Right atrium auricular region (tissue), 2 donors: ENCODE measurements at regions not wholly inside any gene's neighbourhood (a gene's known extent, or its start where the extent isn't known, plus 50 kb on each side); places are given as distances from the start of the nearest gene placed in this dataset.

Experiments used
- DNase-seq: peaks from one replicate; pipeline ENCODE4 v3.0.0-alpha.2; 2019; ENCODE audit warnings: low spot score
- H3K27ac ChIP-seq, 2 donors: fragments of 200-600 bp; sonication (generic); 1 replicate in 1 of 2; 2 replicates in 1 of 2; pipeline ENCODE4 v1.5.1; 2016 to 2019
- H3K27me3 ChIP-seq, 2 donors: fragments of 200-600 bp; sonication (generic); one replicate each; pipeline versions ENCODE4 v1.5.1 to v1.6.0; 2017 to 2019
- H3K36me3 ChIP-seq: fragments of 200-600 bp; sonication (generic); one replicate; pipeline ENCODE4 v1.5.1; 2016
- H3K4me1 ChIP-seq, 2 donors: fragments of 200-600 bp; sonication (generic); one replicate each; pipeline versions ENCODE4 v1.5.1 to v1.6.0; 2017 to 2019
- H3K4me3 ChIP-seq, 2 donors: fragments of 200-600 bp; sonication (generic); 1 replicate in 1 of 2; 2 replicates in 1 of 2; pipeline ENCODE4 v1.5.1; 2017 to 2019; ENCODE audit warnings: mild to moderate bottlenecking in 1 of 2, moderate library complexity in 1 of 2
- H3K9me3 ChIP-seq, 2 donors: fragments of 200-600 bp; sonication (generic); one replicate each; pipeline ENCODE4 v1.5.1; 2019
- TF ChIP-seq, protein P1 (sequence below), 2 donors: fragments of 200-600 bp; sonication (generic); IDR thresholded peaks; one replicate each; pipeline ENCODE4 v1.5.1; 2019; ENCODE audit warnings: antibody characterized with exemption in 2 of 2

DNA sequence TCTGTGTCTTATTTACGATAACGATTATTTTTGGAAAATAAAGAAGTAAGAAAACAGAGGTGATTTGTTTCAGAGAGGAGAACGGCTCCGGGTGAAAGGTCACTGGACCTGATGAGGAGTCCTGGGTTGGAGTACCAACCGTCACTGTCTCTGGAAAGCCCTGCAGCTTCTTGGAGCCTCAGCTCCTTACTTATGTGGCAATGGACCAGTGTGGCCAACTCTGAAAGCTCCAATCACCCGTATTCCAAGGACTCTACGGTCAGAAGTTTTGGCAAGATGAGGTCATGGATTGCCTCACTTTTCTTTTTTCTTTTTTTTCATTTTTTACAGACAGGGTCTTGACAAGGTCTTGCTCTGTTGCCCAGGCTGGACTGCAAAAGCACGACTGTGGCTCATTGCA, 84.8 kb downstream of the KLF4 start:
- no peak overlapping the region for H3K4me3 ChIP-seq
- H3K9me3 ChIP-seq = no peaks in the 10 kb centered on the region
- H3K36me3 ChIP-seq = no peaks in the 10 kb centered on the region
- H3K27ac ChIP-seq = no peak overlapping the region
- no peak for DNase-seq
- H3K4me1 ChIP-seq = peaks cover 0 to 6% of the 10 kb centered on the region in 2 donors
- H3K27me3 ChIP-seq = no peaks in the 10 kb centered on the region
- TF ChIP-seq, protein P1, sequence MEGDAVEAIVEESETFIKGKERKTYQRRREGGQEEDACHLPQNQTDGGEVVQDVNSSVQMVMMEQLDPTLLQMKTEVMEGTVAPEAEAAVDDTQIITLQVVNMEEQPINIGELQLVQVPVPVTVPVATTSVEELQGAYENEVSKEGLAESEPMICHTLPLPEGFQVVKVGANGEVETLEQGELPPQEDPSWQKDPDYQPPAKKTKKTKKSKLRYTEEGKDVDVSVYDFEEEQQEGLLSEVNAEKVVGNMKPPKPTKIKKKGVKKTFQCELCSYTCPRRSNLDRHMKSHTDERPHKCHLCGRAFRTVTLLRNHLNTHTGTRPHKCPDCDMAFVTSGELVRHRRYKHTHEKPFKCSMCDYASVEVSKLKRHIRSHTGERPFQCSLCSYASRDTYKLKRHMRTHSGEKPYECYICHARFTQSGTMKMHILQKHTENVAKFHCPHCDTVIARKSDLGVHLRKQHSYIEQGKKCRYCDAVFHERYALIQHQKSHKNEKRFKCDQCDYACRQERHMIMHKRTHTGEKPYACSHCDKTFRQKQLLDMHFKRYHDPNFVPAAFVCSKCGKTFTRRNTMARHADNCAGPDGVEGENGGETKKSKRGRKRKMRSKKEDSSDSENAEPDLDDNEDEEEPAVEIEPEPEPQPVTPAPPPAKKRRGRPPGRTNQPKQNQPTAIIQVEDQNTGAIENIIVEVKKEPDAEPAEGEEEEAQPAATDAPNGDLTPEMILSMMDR (IDR thresholded peaks at IDR 0.05) = no peak

DNA sequence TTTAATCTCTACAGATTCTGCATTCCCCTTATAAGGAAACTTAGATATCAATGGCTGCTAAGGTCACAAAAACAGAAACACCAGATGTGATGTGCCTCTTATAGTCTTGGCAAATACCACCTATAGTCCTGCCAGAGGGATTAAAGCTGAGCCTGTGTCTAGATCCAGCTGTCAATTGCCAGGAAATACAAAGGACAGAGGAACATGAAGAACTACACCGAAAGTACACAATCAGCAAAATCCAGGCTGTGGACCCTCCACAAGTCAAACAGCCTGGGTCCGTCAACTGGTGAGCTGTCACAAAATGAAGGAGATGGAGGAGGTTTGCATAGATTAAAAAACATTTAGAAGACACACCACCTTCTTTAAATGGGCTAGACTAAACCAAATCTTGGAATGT, 85.4 kb downstream of the KLF4 start:
- no peak overlapping the region for H3K4me3 ChIP-seq
- no peak overlapping the region for H3K27ac ChIP-seq
- H3K36me3 ChIP-seq = no peaks in the 10 kb centered on the region
- no peak for DNase-seq
- no peaks in the 10 kb centered on the region for H3K9me3 ChIP-seq
- TF ChIP-seq, protein P1 (IDR thresholded peaks at IDR 0.05) = no peak
- H3K4me1 ChIP-seq = peaks cover 0 to 6% of the 10 kb centered on the region in 2 donors
- H3K27me3 ChIP-seq = no peaks in the 10 kb centered on the region

DNA sequence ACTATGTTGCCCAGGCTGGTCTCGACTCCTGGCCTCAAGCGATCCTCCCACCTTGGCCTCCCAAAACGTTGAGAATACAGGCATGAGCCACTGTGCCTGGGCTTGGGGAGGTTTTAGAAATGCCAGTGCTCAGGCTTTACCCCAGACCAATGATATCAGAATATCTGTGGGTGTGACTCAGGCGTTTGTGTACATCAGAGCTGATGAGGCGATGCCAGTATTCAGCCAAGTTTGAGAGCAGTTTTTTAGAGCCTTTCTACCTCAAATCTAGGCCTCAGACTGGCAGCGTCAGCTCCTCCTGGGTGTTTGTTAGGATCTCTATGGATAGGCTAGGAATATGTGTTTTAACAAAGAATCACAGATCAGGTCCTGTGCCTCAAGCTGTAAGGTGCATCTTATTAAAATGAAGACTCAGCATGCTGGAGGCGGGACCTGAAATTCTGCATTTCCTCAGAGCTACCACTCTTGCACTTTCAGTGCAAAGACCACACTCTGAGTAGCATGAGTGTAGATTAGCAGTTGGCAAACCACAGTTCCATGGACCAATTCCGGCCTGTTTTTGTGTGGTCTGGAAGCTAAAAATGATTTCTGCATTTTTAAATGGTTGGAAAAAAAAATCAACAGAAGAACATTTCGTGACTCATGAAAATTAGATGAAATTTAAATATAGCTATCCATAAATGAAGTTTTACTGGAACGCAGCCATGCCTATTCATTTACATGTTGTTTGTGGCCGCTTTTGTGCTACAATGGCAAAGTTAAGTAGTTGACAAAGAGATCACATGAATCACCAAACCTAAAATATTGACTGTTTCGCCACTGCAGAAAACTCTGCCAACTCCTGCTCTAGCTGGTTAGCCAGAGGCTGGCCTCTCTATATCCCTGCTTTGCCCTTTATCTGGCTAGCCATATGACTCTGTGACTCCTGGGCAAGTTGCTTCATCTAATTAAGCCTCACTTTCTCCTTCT, 92.2 kb downstream of the KLF4 start:
- Histone ChIP-seq H3K36me3 (no peaks in the 10 kb centered on the region), H3K4me3 (no peak overlapping the region), H3K4me1 (no peaks in the 10 kb centered on the region), H3K9me3 (no peaks in the 10 kb centered on the region), H3K27ac (no peak overlapping the region), H3K27me3 (no peaks in the 10 kb centered on the region)
- no peak for DNase-seq
- TF ChIP-seq, protein P1 (IDR thresholded peaks at IDR 0.05) = no peak

DNA sequence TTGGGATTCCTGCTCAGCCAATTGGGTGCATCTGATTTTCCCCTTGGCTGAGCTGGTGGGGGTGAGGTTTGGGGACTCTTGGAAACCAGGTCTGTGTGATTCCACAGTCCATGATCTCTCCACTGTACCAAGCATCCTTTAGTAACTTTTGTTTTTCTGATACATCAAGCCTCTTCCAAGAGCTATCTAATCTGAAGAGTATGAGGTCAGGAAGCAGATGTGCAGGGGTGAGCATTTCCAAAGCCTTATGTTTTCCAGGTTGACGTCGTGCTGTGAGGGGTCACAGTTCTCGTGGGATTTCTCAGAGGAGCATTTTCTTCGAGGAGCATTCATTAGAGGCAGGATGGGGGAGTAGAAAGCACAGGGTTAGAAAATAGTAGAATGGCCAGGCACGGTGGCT, 95.3 kb downstream of the KLF4 start:
- TF ChIP-seq, protein P1 (IDR thresholded peaks at IDR 0.05) = no peak
- no peaks in the 10 kb centered on the region for H3K27me3 ChIP-seq
- H3K4me1 ChIP-seq = peaks cover 0 to 12% of the 10 kb centered on the region in 2 donors
- no peaks in the 10 kb centered on the region for H3K9me3 ChIP-seq
- H3K27ac ChIP-seq = no peak overlapping the region
- no peak overlapping the region for H3K4me3 ChIP-seq
- DNase-seq = no peak
- H3K36me3 ChIP-seq = no peaks in the 10 kb centered on the region

DNA sequence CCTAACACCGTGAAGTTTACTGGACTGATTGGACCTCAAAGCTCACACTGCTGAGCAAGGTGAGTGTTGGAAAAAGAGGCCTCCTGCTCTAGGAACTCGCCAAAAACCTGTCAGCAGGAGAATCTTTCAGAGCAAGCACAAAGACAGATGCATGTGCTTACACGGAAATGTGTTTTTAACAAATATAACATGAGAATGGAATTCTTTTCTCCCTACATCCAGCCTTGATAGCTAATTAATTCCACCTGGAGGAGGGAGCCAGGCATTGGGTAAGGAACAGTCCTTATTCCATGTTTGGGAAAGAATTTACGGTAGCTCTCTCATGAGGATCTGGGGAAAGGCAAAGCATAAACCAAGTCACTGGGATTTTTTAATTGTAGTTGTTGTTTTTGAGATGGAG, 98.8 kb downstream of the KLF4 start:
- Histone ChIP-seq H3K36me3 (no peaks in the 10 kb centered on the region), H3K27ac (no peak overlapping the region), H3K27me3 (no peaks in the 10 kb centered on the region), H3K4me1 (peaks cover 0 to 30% of the 10 kb centered on the region in 2 donors), H3K9me3 (no peaks in the 10 kb centered on the region), H3K4me3 (no peak overlapping the region)
- TF ChIP-seq, protein P1 (IDR thresholded peaks at IDR 0.05) = no peak
- DNase-seq = no peak
